ENCODE measurements at regions not wholly inside any gene's neighbourhood (a gene's known extent, or its start where the extent isn't known, plus 50 kb on each side); places are given as distances from the start of the nearest gene placed in this dataset.

- no peaks in the 10 kb centered on the region for H3K4me1 ChIP-seq (ENCODE audit: insufficient read depth)
- TF ChIP-seq EP300 (IDR thresholded peaks at IDR 0.05) = no peak
- TF ChIP-seq POLR2A (IDR thresholded peaks at IDR 0.05) = no peak
- TF ChIP-seq CTCF (IDR thresholded peaks at IDR 0.05) = no peak
- no peak overlapping the region for H3K27ac ChIP-seq
- no peaks in the 10 kb centered on the region for H3K9me3 ChIP-seq
- no peak for DNase-seq
- H3K27me3 ChIP-seq = no peaks in the 10 kb centered on the region
- no peak overlapping the region for H3K4me3 ChIP-seq
- H3K36me3 ChIP-seq = no peaks in the 10 kb centered on the region
- WGBS, 3 donors = 60 to 68% (median 66%) methylated on average over 10 of the region's 10 CpGs
- intact Hi-C loops (cut with DNase I) = no loop called here
These were observed 70.2 kb upstream of the ATG10 start for GRCh38 chr5:81901586-81901985.

- WGBS, 3 donors = 94 to 96% (median 96%) methylated on average over 2 of the region's 2 CpGs
- Histone ChIP-seq H3K36me3 (no peaks in the 10 kb centered on the region), H3K4me1 (ENCODE audit: insufficient read depth) (no peaks in the 10 kb centered on the region), H3K27ac (no peak overlapping the region), H3K4me3 (no peak overlapping the region), H3K9me3 (no peaks in the 10 kb centered on the region), H3K27me3 (no peaks in the 10 kb centered on the region)
- intact Hi-C loops (cut with DNase I) = no loop called here
- TF ChIP-seq POLR2A (IDR thresholded peaks at IDR 0.05) (no peak), CTCF (IDR thresholded peaks at IDR 0.05) (no peak), EP300 (IDR thresholded peaks at IDR 0.05) (no peak)
- DNase-seq = no peak
These were observed 72.7 kb upstream of the ATG10 start for GRCh38 chr5:81899123-81899522.

- Histone ChIP-seq H3K27me3 (no peaks in the 10 kb centered on the region), H3K9me3 (no peaks in the 10 kb centered on the region), H3K4me1 (ENCODE audit: insufficient read depth) (no peaks in the 10 kb centered on the region), H3K4me3 (no peak overlapping the region), H3K27ac (no peak overlapping the region), H3K36me3 (no peaks in the 10 kb centered on the region)
- intact Hi-C loops (cut with DNase I) = no loop called here
- 76 to 93% (median 76%) methylated on average over 2 of the region's 2 CpGs for WGBS, 3 donors
- TF ChIP-seq CTCF (IDR thresholded peaks at IDR 0.05) = no peak
- TF ChIP-seq EP300 (IDR thresholded peaks at IDR 0.05) = no peak
- TF ChIP-seq POLR2A (IDR thresholded peaks at IDR 0.05) = no peak
- no peak for DNase-seq
These were observed 73.4 kb upstream of the ATG10 start for GRCh38 chr5:81898403-81898802.

GRCh38 chr5:81896764-81897163 is 75.1 kb upstream of the ATG10 start:
- H3K9me3 ChIP-seq = no peaks in the 10 kb centered on the region
- no peak for DNase-seq
- no peak overlapping the region for H3K4me3 ChIP-seq
- intact Hi-C loops (cut with DNase I) = no loop called here
- no peak for TF ChIP-seq EP300 (IDR thresholded peaks at IDR 0.05)
- TF ChIP-seq CTCF (IDR thresholded peaks at IDR 0.05) = no peak
- no peak for TF ChIP-seq POLR2A (IDR thresholded peaks at IDR 0.05)
- 74 to 92% (median 87%) methylated on average over 1 of the region's 1 CpG for WGBS, 3 donors
- no peaks in the 10 kb centered on the region for H3K4me1 ChIP-seq (ENCODE audit: insufficient read depth)
- H3K27ac ChIP-seq = no peak overlapping the region
- no peaks in the 10 kb centered on the region for H3K27me3 ChIP-seq
- no peaks in the 10 kb centered on the region for H3K36me3 ChIP-seq

GRCh38 chr5:81895307-81895706 is 76.5 kb upstream of the ATG10 start:
- Histone ChIP-seq H3K36me3 (no peaks in the 10 kb centered on the region), H3K4me3 (no peak overlapping the region), H3K4me1 (ENCODE audit: insufficient read depth) (no peaks in the 10 kb centered on the region), H3K27ac (no peak overlapping the region), H3K27me3 (no peaks in the 10 kb centered on the region), H3K9me3 (peaks cover 0 to 5% of the 10 kb centered on the region in 2 donors)
- intact Hi-C loops (cut with DNase I) = no loop called here
- TF ChIP-seq CTCF (IDR thresholded peaks at IDR 0.05) = no peak
- TF ChIP-seq EP300 (IDR thresholded peaks at IDR 0.05) = no peak
- no peak for TF ChIP-seq POLR2A (IDR thresholded peaks at IDR 0.05)
- no peak for DNase-seq
